Endodermal cell (in vitro differentiated cells): ENCODE measurements at regions not wholly inside any gene's neighbourhood (a gene's known extent, or its start where the extent isn't known, plus 50 kb on each side); places are given as distances from the start of the nearest gene placed in this dataset.

Source experiments
- DNase-seq: peaks from one replicate; pipeline ENCODE4 v3.0.0-alpha.2; 2017
- H3K27ac ChIP-seq: 2 replicates; pipeline ENCODE4 v1.5.1; 2013; ENCODE audit warnings: mild to moderate bottlenecking, low read depth, low read length, moderate library complexity
- H3K27me3 ChIP-seq: 2 replicates; pipeline ENCODE4 v1.6.1; 2013; ENCODE audit warnings: mild to moderate bottlenecking, low read length, moderate library complexity; ENCODE audit not compliant: insufficient read depth, control insufficient read depth, poor library complexity, severe bottlenecking
- H3K36me3 ChIP-seq: 2 replicates; pipeline ENCODE4 v1.7.0; 2013; ENCODE audit warnings: mild to moderate bottlenecking, low read length, moderate library complexity; ENCODE audit not compliant: control insufficient read depth, insufficient read depth
- H3K4me1 ChIP-seq: one replicate; pipeline ENCODE4 v1.7.0; 2013; ENCODE audit warnings: low read length; ENCODE audit not compliant: control insufficient read depth, insufficient read depth
- H3K4me3 ChIP-seq: 2 replicates; pipeline ENCODE4 v1.5.1; 2013; ENCODE audit warnings: mild to moderate bottlenecking, low read length, moderate library complexity
- H3K9ac ChIP-seq: 2 replicates; pipeline ENCODE4 v1.6.1; 2013; ENCODE audit warnings: mild to moderate bottlenecking, low read length, moderate library complexity; ENCODE audit not compliant: poor library complexity, severe bottlenecking; ENCODE audit errors: extremely low read depth
- H3K9me3 ChIP-seq: 2 replicates; pipeline ENCODE4 v1.6.1; 2013; ENCODE audit warnings: mild to moderate bottlenecking, low read length, moderate library complexity; ENCODE audit not compliant: control insufficient read depth
- H3K27ac Mint-ChIP-seq: 2 replicates; pipeline ENCODE4 v1.8.0; 2020; ENCODE audit warnings: mixed read lengths
- H3K27me3 Mint-ChIP-seq: 2 replicates; pipeline ENCODE4 v1.8.0; 2021; ENCODE audit warnings: mild to moderate bottlenecking, mixed read lengths; ENCODE audit not compliant: insufficient read depth
- H3K36me3 Mint-ChIP-seq: 2 replicates; pipeline ENCODE4 v1.8.0; 2020; ENCODE audit warnings: low read depth, mixed read lengths
- H3K4me1 Mint-ChIP-seq: 2 replicates; pipeline ENCODE4 v1.8.0; 2020; ENCODE audit warnings: mixed read lengths
- H3K4me3 Mint-ChIP-seq: 2 replicates; pipeline ENCODE4 v1.8.0; 2020; ENCODE audit warnings: mild to moderate bottlenecking, moderate library complexity, mixed read lengths
- H3K9me3 Mint-ChIP-seq: 2 replicates; pipeline ENCODE4 v1.8.0; 2020; ENCODE audit warnings: mild to moderate bottlenecking, mixed read lengths
- CTCF ChIP-seq: fragments of 200-600 bp; sonication (generic); conservative IDR thresholded peaks from 2 replicates; pipeline ENCODE4 v1.5.0; 2021; ENCODE audit warnings: antibody characterized with exemption, mild to moderate bottlenecking
- WGBS, 2 experiments: methylation state at CpG; one replicate each; pipeline versions ENCODE4 v1.1.5 to v1.1.7; 2013; ENCODE audit warnings: missing lambda C conversion rate in 2 of 2, mixed read lengths in 1 of 2; ENCODE audit not compliant: insufficient coverage in 1 of 2, insufficient read length in 1 of 2; 5-methylcytosine and 5-hydroxymethylcytosine counted together

- H3K27ac ChIP-seq: no peak overlapping the region
- H3K4me1 ChIP-seq: no peaks in the 10 kb centered on the region
- Mint-ChIP-seq H3K27me3 (no peaks in the 10 kb centered on the region), H3K27ac (no peak overlapping the region), H3K9me3 (peaks cover 11% of the 10 kb centered on the region), H3K4me3 (no peak overlapping the region), H3K4me1 (peaks cover 15% of the 10 kb centered on the region), H3K36me3 (no peaks in the 10 kb centered on the region)
- 20 to 69% methylated on average over 1 to 5 of the region's 5 CpGs for WGBS, 2 experiments
- no peaks in the 10 kb centered on the region for H3K36me3 ChIP-seq
- H3K27me3 ChIP-seq: no peaks in the 10 kb centered on the region
- DNase-seq: peak; percentile 55
- no peak overlapping the region for H3K9ac ChIP-seq
- H3K4me3 ChIP-seq: no peak overlapping the region
- peaks cover 18% of the 10 kb centered on the region for H3K9me3 ChIP-seq
- no peak for TF ChIP-seq CTCF
Measured at GRCh38 chr5:9895302-9895645, 265.1 kb upstream of the TAS2R1 start.

DNA sequence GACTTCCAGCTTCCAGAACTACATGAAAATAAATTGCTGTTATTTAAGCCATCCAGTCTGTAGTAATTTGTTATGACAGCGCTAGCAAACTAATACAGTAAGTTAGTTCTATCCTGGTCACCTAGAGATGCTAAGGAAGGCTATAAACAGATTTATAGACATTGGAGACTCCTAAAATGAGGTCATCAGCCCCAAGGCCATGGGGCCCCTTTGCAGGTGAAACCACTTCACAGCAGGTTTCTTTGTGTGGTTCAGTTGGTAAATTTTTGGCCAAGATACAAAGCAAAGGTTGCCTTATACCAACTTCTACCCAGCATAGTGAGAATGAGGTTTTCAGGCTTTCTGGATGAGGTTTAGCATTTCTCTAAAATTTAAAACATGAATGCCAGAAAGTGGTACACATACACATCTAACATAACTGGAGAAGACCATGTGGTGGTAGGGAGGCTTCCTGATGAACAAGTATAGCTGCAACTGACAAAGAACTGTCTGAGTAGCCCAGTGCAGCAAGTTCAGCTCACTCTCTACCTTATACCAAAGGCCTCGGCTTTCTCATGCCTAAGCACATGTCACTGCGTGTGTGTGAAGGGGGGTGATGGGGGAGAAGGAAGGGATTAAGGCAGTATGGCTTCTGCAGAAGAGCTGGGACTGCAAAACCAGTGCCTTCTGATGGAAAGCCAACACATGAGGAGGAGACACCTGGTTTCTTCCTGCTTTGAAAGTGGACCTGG is 264.6 kb upstream of the TAS2R1 start:
- Histone ChIP-seq H3K9me3 (peaks cover 18% of the 10 kb centered on the region), H3K27ac (no peak overlapping the region), H3K27me3 (no peaks in the 10 kb centered on the region), H3K36me3 (no peaks in the 10 kb centered on the region), H3K9ac (no peak overlapping the region), H3K4me3 (no peak overlapping the region), H3K4me1 (no peaks in the 10 kb centered on the region)
- 60 to 77% methylated on average over 2 to 3 of the region's 3 CpGs for WGBS, 2 experiments
- Mint-ChIP-seq H3K4me1 (peaks cover 20% of the 10 kb centered on the region), H3K36me3 (no peaks in the 10 kb centered on the region), H3K4me3 (no peak overlapping the region), H3K27me3 (no peaks in the 10 kb centered on the region), H3K27ac (no peak overlapping the region), H3K9me3 (peaks cover 11% of the 10 kb centered on the region)
- no peak for TF ChIP-seq CTCF
- DNase-seq: no peak

DNA sequence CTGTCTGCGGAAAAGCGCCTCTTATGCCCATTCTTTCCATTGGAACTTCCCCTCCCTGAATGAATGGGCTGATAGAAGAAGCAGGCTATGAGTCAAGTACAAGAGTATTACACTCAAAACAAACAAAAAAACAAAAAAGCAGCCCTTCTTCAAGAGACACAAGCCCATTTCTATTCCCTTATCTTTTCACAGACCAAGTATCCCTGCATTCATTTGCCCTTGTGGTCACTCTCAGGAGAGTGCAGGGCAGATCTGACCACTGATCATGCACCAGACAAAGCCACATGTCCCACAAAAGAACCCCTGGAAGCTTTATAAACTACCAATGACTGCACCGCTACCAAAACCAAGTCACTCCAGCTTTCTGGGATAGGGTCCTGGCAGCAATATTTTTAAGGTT is 262.5 kb upstream of the TAS2R1 start:
- H3K27ac Mint-ChIP-seq: no peak overlapping the region
- Histone ChIP-seq H3K36me3 (no peaks in the 10 kb centered on the region), H3K9me3 (peaks cover 18% of the 10 kb centered on the region), H3K27ac (no peak overlapping the region), H3K27me3 (no peaks in the 10 kb centered on the region), H3K4me3 (no peak overlapping the region), H3K9ac (no peak overlapping the region), H3K4me1 (no peaks in the 10 kb centered on the region)
- H3K4me3 Mint-ChIP-seq: no peak overlapping the region
- peaks cover 11% of the 10 kb centered on the region for H3K9me3 Mint-ChIP-seq
- no peaks in the 10 kb centered on the region for H3K27me3 Mint-ChIP-seq
- peaks cover 33% of the 10 kb centered on the region for H3K4me1 Mint-ChIP-seq
- DNase-seq: no peak
- no peaks in the 10 kb centered on the region for H3K36me3 Mint-ChIP-seq
- WGBS, 2 experiments: 83 to 94% methylated on average over 1 to 3 of the region's 3 CpGs
- no peak for TF ChIP-seq CTCF
